ENCODE measurements at regions not wholly inside any gene's neighbourhood (a gene's known extent, or its start where the extent isn't known, plus 50 kb on each side); places are given as distances from the start of the nearest gene placed in this dataset.

GRCh38 chr15:87287156-87287555, 969.4 kb downstream of the NTRK3 start:
- TF ChIP-seq JUN (IDR thresholded peaks at IDR 0.05; ENCODE audit: low read depth, low read length) (no peak), POLR2AphosphoS5 (IDR thresholded peaks at IDR 0.05; ENCODE audit: low read depth, low read length) (no peak), SAP30 (IDR thresholded peaks at IDR 0.05; ENCODE audit: insufficient read depth, insufficient replicate concordance, low read length) (no peak)
- TF ChIP-seq, protein P1, sequence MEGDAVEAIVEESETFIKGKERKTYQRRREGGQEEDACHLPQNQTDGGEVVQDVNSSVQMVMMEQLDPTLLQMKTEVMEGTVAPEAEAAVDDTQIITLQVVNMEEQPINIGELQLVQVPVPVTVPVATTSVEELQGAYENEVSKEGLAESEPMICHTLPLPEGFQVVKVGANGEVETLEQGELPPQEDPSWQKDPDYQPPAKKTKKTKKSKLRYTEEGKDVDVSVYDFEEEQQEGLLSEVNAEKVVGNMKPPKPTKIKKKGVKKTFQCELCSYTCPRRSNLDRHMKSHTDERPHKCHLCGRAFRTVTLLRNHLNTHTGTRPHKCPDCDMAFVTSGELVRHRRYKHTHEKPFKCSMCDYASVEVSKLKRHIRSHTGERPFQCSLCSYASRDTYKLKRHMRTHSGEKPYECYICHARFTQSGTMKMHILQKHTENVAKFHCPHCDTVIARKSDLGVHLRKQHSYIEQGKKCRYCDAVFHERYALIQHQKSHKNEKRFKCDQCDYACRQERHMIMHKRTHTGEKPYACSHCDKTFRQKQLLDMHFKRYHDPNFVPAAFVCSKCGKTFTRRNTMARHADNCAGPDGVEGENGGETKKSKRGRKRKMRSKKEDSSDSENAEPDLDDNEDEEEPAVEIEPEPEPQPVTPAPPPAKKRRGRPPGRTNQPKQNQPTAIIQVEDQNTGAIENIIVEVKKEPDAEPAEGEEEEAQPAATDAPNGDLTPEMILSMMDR (IDR thresholded peaks at IDR 0.05; ENCODE audit: control extremely low read depth in 1 of 3, insufficient read depth in 1 of 3, low read depth in 1 of 3, low read length in 3 of 3): no peak
